ENCODE measurements at regions not wholly inside any gene's neighbourhood (a gene's known extent, or its start where the extent isn't known, plus 50 kb on each side); places are given as distances from the start of the nearest gene placed in this dataset.

DNA sequence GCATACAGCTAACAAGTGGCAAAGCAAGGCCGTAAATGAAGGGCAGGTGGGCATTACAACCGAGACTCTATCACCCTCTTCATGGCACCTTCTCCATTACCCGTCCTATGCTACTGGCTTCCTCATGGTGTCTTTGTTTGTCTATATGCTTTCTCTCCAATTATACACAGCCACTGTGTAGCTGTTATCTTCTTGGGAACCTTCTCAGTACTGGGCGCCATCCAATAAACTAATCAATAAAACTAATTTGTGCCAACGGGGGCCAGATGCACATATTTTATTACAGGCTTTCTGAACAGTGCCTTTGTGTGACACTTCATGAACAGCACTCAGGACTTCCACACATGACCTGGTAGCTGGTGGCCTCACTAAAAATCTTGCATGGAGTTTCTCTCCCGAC lies 149.8 kb upstream of the PCSK2 start:
- no peaks in the 10 kb centered on the region for H3K9me1 ChIP-seq (ENCODE audit: control insufficient read depth, extremely low read depth, insufficient read depth, low read length)
- H2AFZ ChIP-seq (ENCODE audit: control insufficient read depth, low read length), result no peak overlapping the region
- no peaks in the 10 kb centered on the region for H3K79me2 ChIP-seq (ENCODE audit: control insufficient read depth, insufficient read depth, low read length)
- H3K27ac ChIP-seq (ENCODE audit: control insufficient read depth, insufficient read depth, low read length), result no peak overlapping the region
- no peaks in the 10 kb centered on the region for H3K4me1 ChIP-seq (ENCODE audit: control insufficient read depth, extremely low read depth, insufficient read depth, low read length)
- no peaks in the 10 kb centered on the region for H4K20me1 ChIP-seq (ENCODE audit: control insufficient read depth, extremely low read depth, insufficient read depth, low read length)
- FAIRE-seq, result no peak
- H3K4me3 ChIP-seq (ENCODE audit: control insufficient read depth in 2 of 3, extremely low read depth in 1 of 3, insufficient read depth in 2 of 3, low read depth in 1 of 3, low read length in 3 of 3), result no peak overlapping the region
- H3K36me3 ChIP-seq (ENCODE audit: control insufficient read depth in 2 of 2, extremely low read depth in 1 of 2, insufficient read depth in 2 of 2, low read length in 2 of 2), result no peaks in the 10 kb centered on the region
- H3K9ac ChIP-seq (ENCODE audit: control insufficient read depth, extremely low read depth, insufficient read depth, low read length), result no peak overlapping the region
- DNase-seq (ENCODE audit: low read depth, low spot score), result no peak
- dilution Hi-C loops (cut with MboI; ENCODE audit: extremely low pct_ligation_motif_present, low sequenced_read_pairs), result no loop called here
- H3K27me3 ChIP-seq (ENCODE audit: control insufficient read depth, extremely low read depth, insufficient read depth, low read length), result no peaks in the 10 kb centered on the region
- H3K4me2 ChIP-seq (ENCODE audit: control insufficient read depth, extremely low read depth, insufficient read depth, low read depth, low read length), result no peak overlapping the region
- no peak for TF ChIP-seq EZH2 (IDR thresholded peaks at IDR 0.05; ENCODE audit: low read length)
- TF ChIP-seq, protein P1, sequence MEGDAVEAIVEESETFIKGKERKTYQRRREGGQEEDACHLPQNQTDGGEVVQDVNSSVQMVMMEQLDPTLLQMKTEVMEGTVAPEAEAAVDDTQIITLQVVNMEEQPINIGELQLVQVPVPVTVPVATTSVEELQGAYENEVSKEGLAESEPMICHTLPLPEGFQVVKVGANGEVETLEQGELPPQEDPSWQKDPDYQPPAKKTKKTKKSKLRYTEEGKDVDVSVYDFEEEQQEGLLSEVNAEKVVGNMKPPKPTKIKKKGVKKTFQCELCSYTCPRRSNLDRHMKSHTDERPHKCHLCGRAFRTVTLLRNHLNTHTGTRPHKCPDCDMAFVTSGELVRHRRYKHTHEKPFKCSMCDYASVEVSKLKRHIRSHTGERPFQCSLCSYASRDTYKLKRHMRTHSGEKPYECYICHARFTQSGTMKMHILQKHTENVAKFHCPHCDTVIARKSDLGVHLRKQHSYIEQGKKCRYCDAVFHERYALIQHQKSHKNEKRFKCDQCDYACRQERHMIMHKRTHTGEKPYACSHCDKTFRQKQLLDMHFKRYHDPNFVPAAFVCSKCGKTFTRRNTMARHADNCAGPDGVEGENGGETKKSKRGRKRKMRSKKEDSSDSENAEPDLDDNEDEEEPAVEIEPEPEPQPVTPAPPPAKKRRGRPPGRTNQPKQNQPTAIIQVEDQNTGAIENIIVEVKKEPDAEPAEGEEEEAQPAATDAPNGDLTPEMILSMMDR (optimal IDR thresholded peaks at IDR 0.05 in 1 of 3, IDR thresholded peaks at IDR 0.05 in 1 of 3, conservative IDR thresholded peaks at IDR 0.05 in 1 of 3; ENCODE audit: extremely low read depth in 1 of 3, insufficient read depth in 2 of 3, low read length in 3 of 3), result no peak
- no peaks in the 10 kb centered on the region for H3K9me3 ChIP-seq (ENCODE audit: control insufficient read depth, low read depth, low read length)

DNA sequence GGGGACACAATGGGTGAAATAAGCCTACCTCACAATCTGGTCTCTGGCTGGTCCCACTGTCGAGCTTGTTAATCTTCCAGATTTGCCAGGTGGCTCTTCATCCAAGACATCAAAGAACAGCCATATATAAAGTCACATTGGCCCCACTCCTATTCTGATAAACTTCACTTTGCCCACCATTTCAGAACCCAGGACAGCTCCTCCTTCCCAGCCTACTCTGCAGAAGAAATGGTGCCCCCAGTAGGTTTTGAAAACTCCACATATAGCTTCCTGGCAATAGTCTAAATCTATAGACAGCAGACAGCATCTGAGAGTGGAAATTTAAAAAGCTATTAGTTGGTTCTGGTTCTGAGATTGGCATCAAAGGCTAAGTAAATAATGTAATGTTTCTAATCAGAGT lies 143.1 kb upstream of the PCSK2 start:
- H3K36me3 ChIP-seq (ENCODE audit: control insufficient read depth in 2 of 2, extremely low read depth in 1 of 2, insufficient read depth in 2 of 2, low read length in 2 of 2), result no peaks in the 10 kb centered on the region
- no peaks in the 10 kb centered on the region for H3K79me2 ChIP-seq (ENCODE audit: control insufficient read depth, insufficient read depth, low read length)
- no peaks in the 10 kb centered on the region for H3K4me1 ChIP-seq (ENCODE audit: control insufficient read depth, extremely low read depth, insufficient read depth, low read length)
- TF ChIP-seq, protein P1 (optimal IDR thresholded peaks at IDR 0.05 in 1 of 3, IDR thresholded peaks at IDR 0.05 in 1 of 3, conservative IDR thresholded peaks at IDR 0.05 in 1 of 3; ENCODE audit: extremely low read depth in 1 of 3, insufficient read depth in 2 of 3, low read length in 3 of 3), result no peak
- TF ChIP-seq EZH2 (IDR thresholded peaks at IDR 0.05; ENCODE audit: low read length), result no peak
- H4K20me1 ChIP-seq (ENCODE audit: control insufficient read depth, extremely low read depth, insufficient read depth, low read length), result no peaks in the 10 kb centered on the region
- DNase-seq (ENCODE audit: low read depth, low spot score) (no peak), FAIRE-seq (no peak)
- no peaks in the 10 kb centered on the region for H3K27me3 ChIP-seq (ENCODE audit: control insufficient read depth, extremely low read depth, insufficient read depth, low read length)
- H3K4me2 ChIP-seq (ENCODE audit: control insufficient read depth, extremely low read depth, insufficient read depth, low read depth, low read length), result no peak overlapping the region
- H2AFZ ChIP-seq (ENCODE audit: control insufficient read depth, low read length), result no peak overlapping the region
- H3K27ac ChIP-seq (ENCODE audit: control insufficient read depth, insufficient read depth, low read length), result no peak overlapping the region
- dilution Hi-C loops (cut with MboI; ENCODE audit: extremely low pct_ligation_motif_present, low sequenced_read_pairs), result no loop called here
- no peak overlapping the region for H3K9ac ChIP-seq (ENCODE audit: control insufficient read depth, extremely low read depth, insufficient read depth, low read length)
- no peaks in the 10 kb centered on the region for H3K9me1 ChIP-seq (ENCODE audit: control insufficient read depth, extremely low read depth, insufficient read depth, low read length)
- H3K9me3 ChIP-seq (ENCODE audit: control insufficient read depth, low read depth, low read length), result no peaks in the 10 kb centered on the region
- no peak overlapping the region for H3K4me3 ChIP-seq (ENCODE audit: control insufficient read depth in 2 of 3, extremely low read depth in 1 of 3, insufficient read depth in 2 of 3, low read depth in 1 of 3, low read length in 3 of 3)

All from keratinocyte (primary cell).